PFSK-1 (cell line): ENCODE measurements at regions not wholly inside any gene's neighbourhood (a gene's known extent, or its start where the extent isn't known, plus 50 kb on each side); places are given as distances from the start of the nearest gene placed in this dataset.

Experiments used
- POLR2AphosphoS5 ChIP-seq: IDR thresholded peaks from 2 replicates; pipeline ENCODE4 v1.6.1; 2012; ENCODE audit warnings: low read depth, mild to moderate bottlenecking, control low read depth, low read length, moderate library complexity
- REST ChIP-seq, 2 experiments: IDR thresholded peaks; 2 replicates each; pipeline versions ENCODE4 v1.6.1 to v1.8.0; 2011 to 2012; ENCODE audit warnings: low read depth in 2 of 2, low read length in 2 of 2, control low read depth in 1 of 2, inconsistent platforms in 1 of 2, mild to moderate bottlenecking in 1 of 2, moderate library complexity in 1 of 2; ENCODE audit not compliant: insufficient read depth in 1 of 2

- TF ChIP-seq POLR2AphosphoS5 (no peak), REST (IDR thresholded peaks at IDR 0.05; ENCODE audit: insufficient read depth in 1 of 2, low read depth in 2 of 2, low read length in 2 of 2) (no peak)
Observed at GRCh38 chr14:98227727-98228111, 1044.3 kb downstream of the BCL11B start.
